DMS53 treated with DMSO at 0.1 percent for 48 hours (cell line): ENCODE measurements at regions not wholly inside any gene's neighbourhood (a gene's known extent, or its start where the extent isn't known, plus 50 kb on each side); places are given as distances from the start of the nearest gene placed in this dataset.
"Not testable (repeated sequence)": the region's sequence is repeated elsewhere in the genome, so short reads cannot be mapped to it uniquely, and the experiment has no call there.

Source experiments
- DNase-seq: peaks from one replicate; lab custom pipeline; 2025; ENCODE audit not compliant: unreplicated experiment; lab: John Stamatoyannopoulos, UW

DNA sequence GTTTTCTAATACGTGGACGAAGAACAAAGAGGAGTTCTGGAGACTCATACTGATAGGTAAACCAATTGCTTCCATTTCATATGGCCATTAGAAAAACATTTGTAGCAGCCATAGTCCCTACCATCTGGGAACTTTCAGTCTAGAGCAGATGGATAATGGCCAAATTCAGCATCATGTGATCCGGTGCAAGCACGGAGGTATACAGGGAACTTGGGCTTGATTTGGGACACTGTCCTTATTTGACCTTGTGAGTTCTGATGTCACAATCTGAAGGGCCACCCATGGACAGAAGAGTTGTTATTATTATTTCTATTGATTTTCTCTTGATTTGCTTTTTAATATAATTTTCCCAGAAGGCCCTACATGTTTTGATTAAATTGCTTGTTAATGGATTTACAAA, 154.6 kb upstream of the ZNF267 start:
- DNase-seq, result no peak

DNA sequence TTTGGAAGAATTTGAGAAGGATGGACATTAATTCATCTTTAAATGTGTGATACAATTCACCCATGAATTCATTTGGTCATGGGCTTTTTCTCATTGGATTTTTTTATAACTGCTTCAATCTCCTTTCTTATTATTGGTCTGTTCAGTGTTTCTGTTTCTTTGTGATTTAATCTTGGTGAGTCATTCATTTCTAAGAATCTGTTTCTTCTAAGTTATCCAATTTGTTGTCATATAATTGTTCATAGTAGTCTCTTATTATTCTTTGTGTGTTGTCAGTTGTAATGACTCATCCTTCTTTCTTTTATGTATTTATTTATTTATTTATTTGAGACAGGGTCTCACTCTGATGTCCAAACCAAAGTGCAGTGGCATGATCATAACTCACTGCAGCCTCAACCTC, 146.1 kb upstream of the ZNF267 start:
- no peak for DNase-seq

DNA sequence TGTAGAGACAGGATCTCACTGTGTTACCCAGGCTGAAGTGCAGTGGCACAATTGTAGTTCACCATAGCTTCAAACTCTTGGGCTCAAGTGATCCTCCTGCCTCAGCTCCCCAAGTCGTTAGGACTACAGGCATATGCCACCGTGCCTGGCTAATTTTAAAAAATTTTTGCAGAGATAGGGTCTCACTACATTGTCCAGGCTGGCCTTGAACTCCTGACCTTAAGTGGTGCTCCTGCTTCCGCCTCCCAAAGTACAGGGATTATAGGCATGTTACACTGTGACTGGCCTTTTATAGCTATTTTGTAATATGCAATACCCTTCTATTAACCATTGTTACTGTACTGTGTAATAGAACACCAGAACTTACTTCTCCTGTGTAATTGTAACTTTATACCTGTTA, 139.3 kb upstream of the ZNF267 start:
- no peak for DNase-seq

DNA sequence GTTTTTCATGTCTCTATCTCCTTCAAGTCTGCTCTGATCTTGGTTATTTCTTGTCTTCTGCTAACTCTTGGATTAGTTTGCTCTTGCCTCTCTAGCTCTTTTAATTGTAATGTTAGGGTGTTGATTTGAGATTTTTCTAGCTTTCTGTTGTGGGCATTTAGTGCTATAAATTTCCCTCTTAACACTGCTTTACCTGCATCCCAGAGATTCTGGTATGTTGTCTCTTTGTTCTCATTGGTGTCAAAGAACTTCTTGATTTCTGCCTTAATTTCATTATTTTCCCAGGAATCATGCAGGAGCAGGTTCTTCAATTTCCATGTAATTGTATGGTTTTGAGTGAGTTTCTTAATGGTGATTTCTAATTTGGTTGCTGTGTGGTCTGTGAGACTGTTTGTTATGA, 128.5 kb upstream of the ZNF267 start:
- DNase-seq, result not testable (repeated sequence)

DNA sequence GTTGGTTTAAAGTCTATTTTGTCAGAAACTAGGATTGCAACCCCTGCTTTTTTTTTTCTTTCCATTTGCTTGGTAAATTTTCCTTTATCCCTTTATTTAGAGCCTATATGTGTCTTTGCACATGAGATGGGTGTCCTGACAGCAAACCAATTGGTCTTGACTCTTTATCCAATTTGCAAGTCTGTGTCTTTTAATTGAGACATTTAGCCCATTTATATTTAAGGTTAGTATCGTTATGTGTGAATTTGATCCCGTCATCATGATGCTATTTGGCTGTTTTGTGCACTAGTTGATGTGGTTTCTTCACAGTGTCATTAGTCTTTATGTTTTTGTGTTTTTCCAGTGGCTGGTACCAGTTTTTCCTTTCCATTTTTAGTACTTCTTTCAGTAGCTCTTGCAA, 127.7 kb upstream of the ZNF267 start:
- DNase-seq, result no peak

DNA sequence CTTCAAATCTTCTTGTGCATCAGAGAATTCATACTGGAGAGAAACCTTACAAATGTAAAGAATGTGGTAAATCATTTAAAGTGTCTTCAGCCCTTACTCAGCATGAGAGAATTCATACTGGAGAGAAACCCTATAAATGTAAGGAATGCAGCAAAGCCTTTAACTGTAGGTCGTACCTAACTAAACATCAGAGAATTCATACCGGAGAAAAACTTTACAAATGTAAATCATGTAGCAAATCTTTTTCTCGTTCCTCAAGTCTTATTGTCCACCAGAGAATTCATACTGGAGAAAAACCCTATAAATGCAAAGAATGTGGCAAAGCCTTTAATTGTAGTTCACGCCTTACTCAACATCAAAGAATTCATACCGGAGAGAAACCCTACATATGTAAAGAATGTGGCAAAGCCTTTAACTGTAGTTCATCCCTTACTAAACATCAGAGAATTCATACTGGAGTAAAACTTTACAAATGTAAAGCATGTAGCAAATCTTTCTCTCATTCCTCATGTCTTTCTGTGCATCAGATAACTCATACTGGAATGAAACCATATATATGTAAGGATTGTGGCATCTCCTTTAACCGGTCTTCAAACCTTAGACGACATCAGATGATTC, 118.5 kb upstream of the ZNF267 start:
- no peak for DNase-seq

GRCh38 chr16:31764103-31764502, 109.5 kb upstream of the ZNF267 start:
- no peak for DNase-seq

DNA sequence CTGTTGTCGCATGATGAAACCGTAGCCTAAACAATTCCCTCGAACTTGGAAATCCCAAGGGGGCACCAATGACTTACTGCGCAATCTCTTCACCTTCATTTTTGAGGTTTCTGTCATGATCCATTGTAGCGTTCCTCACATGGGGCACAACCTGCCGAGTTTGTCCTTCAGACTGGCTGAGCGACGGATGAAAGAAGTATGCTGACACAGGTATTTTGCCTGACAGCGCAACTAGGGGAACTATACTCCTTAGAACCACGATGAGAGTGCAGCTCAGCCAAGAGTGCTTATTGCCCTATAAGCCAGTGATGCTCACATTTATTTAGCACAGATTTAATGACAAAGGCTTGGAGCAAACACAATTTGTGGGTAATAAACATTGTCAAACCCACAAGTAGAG, 106.3 kb upstream of the ZNF267 start:
- no peak for DNase-seq

GRCh38 chr16:31780342-31780741, 93.3 kb upstream of the ZNF267 start:
- no peak for DNase-seq

- DNase-seq, result no peak
Measured at GRCh38 chr16:31785126-31785525, 88.5 kb upstream of the ZNF267 start.

GRCh38 chr16:31807086-31807485, 66.5 kb upstream of the ZNF267 start:
- no peak for DNase-seq

GRCh38 chr16:31810863-31811262, 62.7 kb upstream of the ZNF267 start:
- DNase-seq, result no peak

- not testable (repeated sequence) for DNase-seq
Measured at GRCh38 chr16:31816141-31816540, 57.5 kb upstream of the ZNF267 start.

GRCh38 chr16:31819386-31819785, 54.2 kb upstream of the ZNF267 start:
- no peak for DNase-seq

GRCh38 chr16:31819948-31820347, 53.7 kb upstream of the ZNF267 start:
- no peak for DNase-seq
